ENCODE measurements at regions not wholly inside any gene's neighbourhood (a gene's known extent, or its start where the extent isn't known, plus 50 kb on each side); places are given as distances from the start of the nearest gene placed in this dataset.

GRCh38 chr11:134685793-134686380, 273.8 kb upstream of the B3GAT1 start (continued):
- no peak for TF ChIP-seq ZNF558 (tag by site-specific recombination; IDR thresholded peaks at IDR 0.05)
- TF ChIP-seq SETDB1 (IDR thresholded peaks at IDR 0.05; ENCODE audit: insufficient read length, low read length): no peak

GRCh38 chr11:134684576-134684975, 272.5 kb upstream of the B3GAT1 start:
- Histone ChIP-seq H3K4me3 (ENCODE audit: low read depth, low read length) (no peak overlapping the region), H3K27ac (ENCODE audit: extremely low read depth, low read depth, low read length) (no peak overlapping the region), H3K4me1 (ENCODE audit: control insufficient read depth, insufficient read depth, low read length) (no peaks in the 10 kb centered on the region), H3K36me3 (ENCODE audit: control insufficient read depth in 2 of 2, insufficient read depth in 1 of 2, low read length in 2 of 2) (no peaks in the 10 kb centered on the region), H3K9me3 (ENCODE audit: control insufficient read depth, insufficient read depth, low read depth, low read length) (no peaks in the 10 kb centered on the region)
- CTCF ChIA-PET: no interaction called here
- TF ChIP-seq ZNF366 (tag by site-specific recombination; conservative IDR thresholded peaks at IDR 0.05) (no peak), ZNF19 (tag by site-specific recombination; IDR thresholded peaks at IDR 0.05; ENCODE audit: low read depth) (no peak), ZNF785 (tag by site-specific recombination; IDR thresholded peaks at IDR 0.05) (no peak), WT1 (tag by site-specific recombination; IDR thresholded peaks at IDR 0.05) (no peak), KLF8 (tag by site-specific recombination; IDR thresholded peaks at IDR 0.05) (no peak), ZSCAN23 (tag by site-specific recombination; IDR thresholded peaks at IDR 0.05) (no peak)
- TF ChIP-seq, protein P1, sequence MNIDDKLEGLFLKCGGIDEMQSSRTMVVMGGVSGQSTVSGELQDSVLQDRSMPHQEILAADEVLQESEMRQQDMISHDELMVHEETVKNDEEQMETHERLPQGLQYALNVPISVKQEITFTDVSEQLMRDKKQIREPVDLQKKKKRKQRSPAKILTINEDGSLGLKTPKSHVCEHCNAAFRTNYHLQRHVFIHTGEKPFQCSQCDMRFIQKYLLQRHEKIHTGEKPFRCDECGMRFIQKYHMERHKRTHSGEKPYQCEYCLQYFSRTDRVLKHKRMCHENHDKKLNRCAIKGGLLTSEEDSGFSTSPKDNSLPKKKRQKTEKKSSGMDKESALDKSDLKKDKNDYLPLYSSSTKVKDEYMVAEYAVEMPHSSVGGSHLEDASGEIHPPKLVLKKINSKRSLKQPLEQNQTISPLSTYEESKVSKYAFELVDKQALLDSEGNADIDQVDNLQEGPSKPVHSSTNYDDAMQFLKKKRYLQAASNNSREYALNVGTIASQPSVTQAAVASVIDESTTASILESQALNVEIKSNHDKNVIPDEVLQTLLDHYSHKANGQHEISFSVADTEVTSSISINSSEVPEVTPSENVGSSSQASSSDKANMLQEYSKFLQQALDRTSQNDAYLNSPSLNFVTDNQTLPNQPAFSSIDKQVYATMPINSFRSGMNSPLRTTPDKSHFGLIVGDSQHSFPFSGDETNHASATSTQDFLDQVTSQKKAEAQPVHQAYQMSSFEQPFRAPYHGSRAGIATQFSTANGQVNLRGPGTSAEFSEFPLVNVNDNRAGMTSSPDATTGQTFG (tag by site-specific recombination; IDR thresholded peaks at IDR 0.05; ENCODE audit: borderline replicate concordance): no peak
- POLR2A ChIA-PET: no interaction called here

DNA sequence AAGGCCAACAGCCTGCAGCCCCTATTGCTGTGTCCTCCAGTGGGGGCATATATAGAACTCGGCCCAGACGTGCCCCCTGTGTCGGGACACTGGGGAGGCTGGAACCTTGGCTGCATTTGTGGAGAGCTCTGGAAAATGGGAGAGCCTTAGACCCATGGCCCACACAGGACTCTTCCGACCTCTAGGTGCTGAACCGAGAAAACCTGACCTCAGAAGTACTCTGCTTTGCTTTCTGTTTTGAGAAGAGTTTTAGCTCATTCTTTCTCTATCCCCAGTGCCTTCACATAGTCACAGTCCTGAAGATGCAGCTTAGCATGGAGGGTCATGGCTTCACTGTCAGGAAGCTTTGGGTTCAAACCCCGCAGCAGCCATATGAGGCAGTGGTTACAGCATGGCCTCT, 271.8 kb upstream of the B3GAT1 start:
- Histone ChIP-seq H3K4me1 (ENCODE audit: control insufficient read depth, insufficient read depth, low read length) (no peaks in the 10 kb centered on the region), H3K4me3 (ENCODE audit: low read depth, low read length) (no peak overlapping the region), H3K27ac (ENCODE audit: extremely low read depth, low read depth, low read length) (no peak overlapping the region), H3K36me3 (ENCODE audit: control insufficient read depth in 2 of 2, insufficient read depth in 1 of 2, low read length in 2 of 2) (no peaks in the 10 kb centered on the region), H3K9me3 (ENCODE audit: control insufficient read depth, insufficient read depth, low read depth, low read length) (no peaks in the 10 kb centered on the region)
- TF ChIP-seq SCRT2 (tag by site-specific recombination; IDR thresholded peaks at IDR 0.05) (no peak), ZNF146 (tag by site-specific recombination; IDR thresholded peaks at IDR 0.05) (no peak)
- CTCF ChIA-PET: no interaction called here
- POLR2A ChIA-PET: no interaction called here

- H3K9me3 ChIP-seq (ENCODE audit: control insufficient read depth, insufficient read depth, low read depth, low read length): no peaks in the 10 kb centered on the region
- CTCF ChIA-PET: no interaction called here
- POLR2A ChIA-PET: no interaction called here
- no peak overlapping the region for H3K27ac ChIP-seq (ENCODE audit: extremely low read depth, low read depth, low read length)
- H3K36me3 ChIP-seq (ENCODE audit: control insufficient read depth in 2 of 2, insufficient read depth in 1 of 2, low read length in 2 of 2): no peaks in the 10 kb centered on the region
- H3K4me1 ChIP-seq (ENCODE audit: control insufficient read depth, insufficient read depth, low read length): no peaks in the 10 kb centered on the region
- no peak overlapping the region for H3K4me3 ChIP-seq (ENCODE audit: low read depth, low read length)
- TF ChIP-seq, protein P2, sequence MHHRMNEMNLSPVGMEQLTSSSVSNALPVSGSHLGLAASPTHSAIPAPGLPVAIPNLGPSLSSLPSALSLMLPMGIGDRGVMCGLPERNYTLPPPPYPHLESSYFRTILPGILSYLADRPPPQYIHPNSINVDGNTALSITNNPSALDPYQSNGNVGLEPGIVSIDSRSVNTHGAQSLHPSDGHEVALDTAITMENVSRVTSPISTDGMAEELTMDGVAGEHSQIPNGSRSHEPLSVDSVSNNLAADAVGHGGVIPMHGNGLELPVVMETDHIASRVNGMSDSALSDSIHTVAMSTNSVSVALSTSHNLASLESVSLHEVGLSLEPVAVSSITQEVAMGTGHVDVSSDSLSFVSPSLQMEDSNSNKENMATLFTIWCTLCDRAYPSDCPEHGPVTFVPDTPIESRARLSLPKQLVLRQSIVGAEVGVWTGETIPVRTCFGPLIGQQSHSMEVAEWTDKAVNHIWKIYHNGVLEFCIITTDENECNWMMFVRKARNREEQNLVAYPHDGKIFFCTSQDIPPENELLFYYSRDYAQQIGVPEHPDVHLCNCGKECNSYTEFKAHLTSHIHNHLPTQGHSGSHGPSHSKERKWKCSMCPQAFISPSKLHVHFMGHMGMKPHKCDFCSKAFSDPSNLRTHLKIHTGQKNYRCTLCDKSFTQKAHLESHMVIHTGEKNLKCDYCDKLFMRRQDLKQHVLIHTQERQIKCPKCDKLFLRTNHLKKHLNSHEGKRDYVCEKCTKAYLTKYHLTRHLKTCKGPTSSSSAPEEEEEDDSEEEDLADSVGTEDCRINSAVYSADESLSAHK (tag by site-specific recombination; IDR thresholded peaks at IDR 0.05): no peak
- TF ChIP-seq ZNF433 (tag by site-specific recombination; IDR thresholded peaks at IDR 0.05; ENCODE audit: low read depth): no peak
- no peak for TF ChIP-seq ZNF140 (tag by site-specific recombination; IDR thresholded peaks at IDR 0.05)
- no peak for TF ChIP-seq ZNF354C (tag by site-specific recombination; IDR thresholded peaks at IDR 0.05; ENCODE audit: borderline replicate concordance, low read depth)
- TF ChIP-seq, protein P3, sequence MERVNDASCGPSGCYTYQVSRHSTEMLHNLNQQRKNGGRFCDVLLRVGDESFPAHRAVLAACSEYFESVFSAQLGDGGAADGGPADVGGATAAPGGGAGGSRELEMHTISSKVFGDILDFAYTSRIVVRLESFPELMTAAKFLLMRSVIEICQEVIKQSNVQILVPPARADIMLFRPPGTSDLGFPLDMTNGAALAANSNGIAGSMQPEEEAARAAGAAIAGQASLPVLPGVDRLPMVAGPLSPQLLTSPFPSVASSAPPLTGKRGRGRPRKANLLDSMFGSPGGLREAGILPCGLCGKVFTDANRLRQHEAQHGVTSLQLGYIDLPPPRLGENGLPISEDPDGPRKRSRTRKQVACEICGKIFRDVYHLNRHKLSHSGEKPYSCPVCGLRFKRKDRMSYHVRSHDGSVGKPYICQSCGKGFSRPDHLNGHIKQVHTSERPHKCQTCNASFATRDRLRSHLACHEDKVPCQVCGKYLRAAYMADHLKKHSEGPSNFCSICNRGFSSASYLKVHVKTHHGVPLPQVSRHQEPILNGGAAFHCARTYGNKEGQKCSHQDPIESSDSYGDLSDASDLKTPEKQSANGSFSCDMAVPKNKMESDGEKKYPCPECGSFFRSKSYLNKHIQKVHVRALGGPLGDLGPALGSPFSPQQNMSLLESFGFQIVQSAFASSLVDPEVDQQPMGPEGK (tag by site-specific recombination; IDR thresholded peaks at IDR 0.05): no peak
- no peak for TF ChIP-seq ZBTB49 (tag by site-specific recombination; IDR thresholded peaks at IDR 0.05; ENCODE audit: low read depth)
- no peak for TF ChIP-seq HOXC10 (CRISPR knock-in tag; IDR thresholded peaks at IDR 0.05)
- TF ChIP-seq ZBTB21 (tag by site-specific recombination; IDR thresholded peaks at IDR 0.05): no peak
- TF ChIP-seq ZNF707 (tag by site-specific recombination; IDR thresholded peaks at IDR 0.05): no peak
- no peak for TF ChIP-seq BCL11A (tag by site-specific recombination; IDR thresholded peaks at IDR 0.05; ENCODE audit: low read depth)
Observed at GRCh38 chr11:134682577-134682976, 270.5 kb upstream of the B3GAT1 start.

Data from HEK293 (cell line).